Peyer's patch (tissue), 4 donors: ENCODE measurements at regions not wholly inside any gene's neighbourhood (a gene's known extent, or its start where the extent isn't known, plus 50 kb on each side); places are given as distances from the start of the nearest gene placed in this dataset.

ENCODE experiments used
- CTCF ChIP-seq, 6 experiments: fragments of 450-650 bp in 4 of 6; fragments of 200-600 bp in 2 of 6; sonication (generic) in 1 of 6; IDR thresholded peaks; one replicate each; pipeline ENCODE4 v1.5.1; 2017 to 2019; ENCODE audit warnings: antibody characterized with exemption in 6 of 6, mild to moderate bottlenecking in 3 of 6, moderate library complexity in 1 of 6
- POLR2A ChIP-seq, 2 donors: fragments of 450-650 bp; IDR thresholded peaks; one replicate each; pipeline ENCODE4 v1.5.1; 2017; ENCODE audit warnings: antibody characterized with exemption in 2 of 2, mild to moderate bottlenecking in 2 of 2, moderate library complexity in 2 of 2

GRCh38 chr5:152221721-152222629, 183.1 kb downstream of the NMUR2 start:
- no peak for TF ChIP-seq CTCF (IDR thresholded peaks at IDR 0.05)
- no peak for TF ChIP-seq POLR2A (IDR thresholded peaks at IDR 0.05)
